Skeletal muscle cell (primary cell): ENCODE measurements at regions not wholly inside any gene's neighbourhood (a gene's known extent, or its start where the extent isn't known, plus 50 kb on each side); places are given as distances from the start of the nearest gene placed in this dataset.
"Not testable (repeated sequence)": the region's sequence is repeated elsewhere in the genome, so short reads cannot be mapped to it uniquely, and the experiment has no call there.

Experiments
- DNase-seq: peaks from one replicate; pipeline ENCODE4 v3.0.0-alpha.2; 2010; ENCODE audit warnings: low read depth
- H3K4me3 ChIP-seq: 2 replicates; pipeline ENCODE4 v1.5.1; 2011; ENCODE audit warnings: low read depth, mild to moderate bottlenecking, control low read depth, low read length, moderate library complexity

- no peak for DNase-seq
Measured at GRCh38 chr5:119694284-119694683, 64.9 kb downstream of the FAM170A start.

GRCh38 chr5:119706049-119706448 lies 76.7 kb downstream of the FAM170A start:
- DNase-seq: no peak
- no peak overlapping the region for H3K4me3 ChIP-seq

More at GRCh38 chr5:119694284-119694683, 64.9 kb downstream of the FAM170A start:
- H3K4me3 ChIP-seq: no peak overlapping the region

GRCh38 chr5:119708076-119708790 lies 78.9 kb downstream of the FAM170A start:
- no peak for DNase-seq
- no peak overlapping the region for H3K4me3 ChIP-seq

GRCh38 chr5:119721775-119722174 lies 92.4 kb downstream of the FAM170A start:
- no peak for DNase-seq
- H3K4me3 ChIP-seq: no peak overlapping the region

GRCh38 chr5:119725291-119725690 lies 95.9 kb downstream of the FAM170A start:
- DNase-seq, H3K4me3 ChIP-seq: not testable (repeated sequence)

GRCh38 chr5:119726544-119726943 lies 97.2 kb downstream of the FAM170A start:
- no peak for DNase-seq

GRCh38 chr5:119740225-119740624 lies 110.9 kb downstream of the FAM170A start:
- no peak for DNase-seq
- no peak overlapping the region for H3K4me3 ChIP-seq

More at GRCh38 chr5:119726544-119726943, 97.2 kb downstream of the FAM170A start:
- H3K4me3 ChIP-seq: no peak overlapping the region

GRCh38 chr5:119741691-119742090 lies 112.3 kb downstream of the FAM170A start:
- H3K4me3 ChIP-seq: no peak overlapping the region

GRCh38 chr5:119742311-119742710 lies 113.0 kb downstream of the FAM170A start:
- H3K4me3 ChIP-seq: no peak overlapping the region
- DNase-seq: no peak

More at GRCh38 chr5:119741691-119742090, 112.3 kb downstream of the FAM170A start:
- no peak for DNase-seq

- H3K4me3 ChIP-seq: no peak overlapping the region
- no peak for DNase-seq
Measured at GRCh38 chr5:119743927-119744326, 114.6 kb downstream of the FAM170A start.

GRCh38 chr5:119745976-119746375 lies 116.6 kb downstream of the FAM170A start:
- no peak overlapping the region for H3K4me3 ChIP-seq

GRCh38 chr5:119746984-119747383 lies 117.6 kb downstream of the FAM170A start:
- no peak for DNase-seq
- H3K4me3 ChIP-seq: no peak overlapping the region

More at GRCh38 chr5:119745976-119746375, 116.6 kb downstream of the FAM170A start:
- no peak for DNase-seq

GRCh38 chr5:119750887-119751733 lies 121.8 kb downstream of the FAM170A start:
- no peak for DNase-seq
- no peak overlapping the region for H3K4me3 ChIP-seq

- no peak for DNase-seq
Measured at GRCh38 chr5:119751734-119752094, 122.4 kb downstream of the FAM170A start.

GRCh38 chr5:119752921-119753886 lies 123.8 kb downstream of the FAM170A start:
- no peak for DNase-seq
- no peak overlapping the region for H3K4me3 ChIP-seq

More at GRCh38 chr5:119751734-119752094, 122.4 kb downstream of the FAM170A start:
- H3K4me3 ChIP-seq: no peak overlapping the region

GRCh38 chr5:119754825-119755224 lies 125.5 kb downstream of the FAM170A start:
- not testable (repeated sequence) for DNase-seq, H3K4me3 ChIP-seq

GRCh38 chr5:119757276-119757675 lies 127.9 kb downstream of the FAM170A start:
- H3K4me3 ChIP-seq: no peak overlapping the region
- no peak for DNase-seq

- DNase-seq, H3K4me3 ChIP-seq: not testable (repeated sequence)
Measured at GRCh38 chr5:119769695-119770693, 140.6 kb downstream of the FAM170A start.
